ENCODE measurements at regions not wholly inside any gene's neighbourhood (a gene's known extent, or its start where the extent isn't known, plus 50 kb on each side); places are given as distances from the start of the nearest gene placed in this dataset.
"Not testable (repeated sequence)": the region's sequence is repeated elsewhere in the genome, so short reads cannot be mapped to it uniquely, and the experiment has no call there.

DNA sequence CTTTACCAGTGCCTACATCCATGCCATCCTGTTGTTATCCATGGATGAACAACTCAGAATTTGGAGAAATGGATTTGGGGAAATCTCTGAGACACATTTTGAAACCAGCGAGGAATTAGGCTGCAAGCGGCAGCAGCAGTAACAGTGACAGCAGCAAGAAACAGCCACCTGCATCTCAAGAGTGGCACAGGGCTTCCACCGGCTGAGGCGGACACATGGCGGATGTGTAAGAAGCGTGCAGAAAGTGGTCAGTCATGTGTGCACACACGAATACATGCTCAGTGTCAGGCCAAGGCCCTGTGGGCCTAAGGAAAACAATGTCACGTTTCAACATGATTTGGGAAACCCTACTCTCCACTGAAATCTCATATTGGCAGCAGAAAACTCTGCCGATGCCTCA is 344.0 kb downstream of the ANAPC1 start:
- TF ChIP-seq POLR2A, POLR2AphosphoS5, TAF1, SPI1, POU2F2 (IDR thresholded peaks at IDR 0.05; ENCODE audit: low read depth, low read length): not testable (repeated sequence)

All from GM12891 (cell line).